Astrocyte (in vitro differentiated cells and primary cell): ENCODE measurements at regions not wholly inside any gene's neighbourhood (a gene's known extent, or its start where the extent isn't known, plus 50 kb on each side); places are given as distances from the start of the nearest gene placed in this dataset.

Experiments used
- EZH2 ChIP-seq: IDR thresholded peaks from 2 replicates; pipeline ENCODE4 v1.6.1; 2012; ENCODE audit warnings: mild to moderate bottlenecking, low read length, inconsistent platforms; ENCODE audit not compliant: insufficient read depth
- TF ChIP-seq, protein P1 (sequence below): IDR thresholded peaks from 2 replicates; pipeline ENCODE4 v1.5.1; 2011; ENCODE audit warnings: low read depth, mild to moderate bottlenecking, inconsistent platforms, low read length, moderate library complexity; ENCODE audit not compliant: insufficient read depth

DNA sequence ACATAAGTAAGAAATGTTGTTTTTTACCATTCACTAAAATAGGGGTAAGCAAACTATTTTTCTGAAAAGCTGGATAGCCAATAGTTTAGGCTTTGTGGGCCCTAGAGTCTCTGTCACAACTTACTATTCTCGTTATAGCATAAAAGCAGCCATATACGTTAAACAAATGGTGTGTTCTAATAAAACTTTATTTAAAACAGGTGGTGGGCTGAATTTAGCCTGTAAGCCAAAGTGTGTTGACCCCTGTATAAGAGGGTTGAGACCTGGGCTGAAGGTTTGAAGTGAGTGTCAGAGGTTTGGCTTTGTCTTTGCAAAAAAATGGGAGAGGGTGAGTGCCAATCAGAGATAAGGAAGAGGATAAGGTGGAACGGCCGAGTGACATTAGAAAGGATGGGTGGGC lies 197.2 kb downstream of the RNF144B start:
- TF ChIP-seq, protein P1, sequence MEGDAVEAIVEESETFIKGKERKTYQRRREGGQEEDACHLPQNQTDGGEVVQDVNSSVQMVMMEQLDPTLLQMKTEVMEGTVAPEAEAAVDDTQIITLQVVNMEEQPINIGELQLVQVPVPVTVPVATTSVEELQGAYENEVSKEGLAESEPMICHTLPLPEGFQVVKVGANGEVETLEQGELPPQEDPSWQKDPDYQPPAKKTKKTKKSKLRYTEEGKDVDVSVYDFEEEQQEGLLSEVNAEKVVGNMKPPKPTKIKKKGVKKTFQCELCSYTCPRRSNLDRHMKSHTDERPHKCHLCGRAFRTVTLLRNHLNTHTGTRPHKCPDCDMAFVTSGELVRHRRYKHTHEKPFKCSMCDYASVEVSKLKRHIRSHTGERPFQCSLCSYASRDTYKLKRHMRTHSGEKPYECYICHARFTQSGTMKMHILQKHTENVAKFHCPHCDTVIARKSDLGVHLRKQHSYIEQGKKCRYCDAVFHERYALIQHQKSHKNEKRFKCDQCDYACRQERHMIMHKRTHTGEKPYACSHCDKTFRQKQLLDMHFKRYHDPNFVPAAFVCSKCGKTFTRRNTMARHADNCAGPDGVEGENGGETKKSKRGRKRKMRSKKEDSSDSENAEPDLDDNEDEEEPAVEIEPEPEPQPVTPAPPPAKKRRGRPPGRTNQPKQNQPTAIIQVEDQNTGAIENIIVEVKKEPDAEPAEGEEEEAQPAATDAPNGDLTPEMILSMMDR: no peak
- no peak for TF ChIP-seq EZH2
